MM.1S (cell line): ENCODE measurements at regions not wholly inside any gene's neighbourhood (a gene's known extent, or its start where the extent isn't known, plus 50 kb on each side); places are given as distances from the start of the nearest gene placed in this dataset.

ENCODE experiments used
- DNase-seq: peaks from one replicate; pipeline ENCODE4 v3.0.0-alpha.2; 2015
- H2AFZ ChIP-seq: fragments of 300-600 bp; sonication (generic); 2 replicates; pipeline ENCODE4 v1.6.0; 2016; ENCODE audit warnings: antibody characterized with exemption, low read length
- H3F3A ChIP-seq: fragments of 300-600 bp; sonication (generic); 2 replicates; pipeline ENCODE4 v1.6.1; 2016; ENCODE audit warnings: mild to moderate bottlenecking, antibody characterized with exemption, low read length, moderate library complexity, mixed read lengths; ENCODE audit not compliant: insufficient read depth
- H3K27ac ChIP-seq: fragments of 300-600 bp; sonication (generic); 2 replicates; pipeline ENCODE4 v1.5.1; 2016; ENCODE audit warnings: mild to moderate bottlenecking, low read length
- H3K27me3 ChIP-seq: fragments of 300-600 bp; sonication (generic); replicated peaks from 2 replicates; pipeline ENCODE4 v1.6.0; 2016; ENCODE audit warnings: low read length; ENCODE audit not compliant: insufficient read depth
- H3K36me3 ChIP-seq: fragments of 300-600 bp; sonication (generic); replicated peaks from 2 replicates; pipeline ENCODE4 v1.6.1; 2016; ENCODE audit warnings: mild to moderate bottlenecking, low read length, mixed read lengths; ENCODE audit not compliant: insufficient read depth
- H3K4me1 ChIP-seq: fragments of 300-600 bp; sonication (generic); 2 replicates; pipeline ENCODE4 v1.6.1; 2016; ENCODE audit warnings: low read length, mixed read lengths
- H3K4me2 ChIP-seq: fragments of 300-600 bp; sonication (generic); 2 replicates; pipeline ENCODE4 v1.6.0; 2016; ENCODE audit warnings: low read depth, low read length
- H3K4me3 ChIP-seq: fragments of 300-600 bp; sonication (generic); 2 replicates; pipeline ENCODE4 v1.5.1; 2016; ENCODE audit warnings: low read length, mixed read lengths
- H3K79me2 ChIP-seq: fragments of 300-600 bp; sonication (generic); 2 replicates; pipeline ENCODE4 v1.6.1; 2016; ENCODE audit warnings: mixed run types, low read length, mixed read lengths
- H3K9ac ChIP-seq: fragments of 300-600 bp; sonication (generic); 2 replicates; pipeline ENCODE4 v1.6.1; 2016; ENCODE audit warnings: low read length, mixed read lengths
- H3K9me2 ChIP-seq: fragments of 300-600 bp; sonication (generic); replicated peaks from 2 replicates; pipeline ENCODE4 v1.6.1; 2016; ENCODE audit warnings: mild to moderate bottlenecking, low read length, mixed read lengths; ENCODE audit not compliant: insufficient read depth
- H3K9me3 ChIP-seq: fragments of 300-600 bp; sonication (generic); replicated peaks from 2 replicates; pipeline ENCODE4 v1.6.1; 2016; ENCODE audit warnings: mild to moderate bottlenecking, low read length, mixed read lengths; ENCODE audit not compliant: insufficient read depth
- H4K20me1 ChIP-seq: fragments of 300-600 bp; sonication (generic); 2 replicates; pipeline ENCODE4 v1.6.1; 2016; ENCODE audit warnings: mild to moderate bottlenecking, low read length, moderate library complexity, mixed read lengths; ENCODE audit not compliant: insufficient read depth
- CTCF ChIP-seq: fragments of 300-600 bp; sonication (generic); IDR thresholded peaks from 2 replicates; pipeline ENCODE4 v1.5.1; 2016; ENCODE audit warnings: antibody characterized with exemption, low read length, mixed read lengths
- EZH2 ChIP-seq: fragments of 300-600 bp; sonication (generic); optimal IDR thresholded peaks from 2 replicates; pipeline ENCODE3; 2017; ENCODE audit warnings: low read depth, mild to moderate bottlenecking, antibody characterized with exemption, low read length, mixed read lengths
- EZH2phosphoT487 ChIP-seq: fragments of 300-600 bp; sonication (generic); IDR thresholded peaks from 2 replicates; pipeline ENCODE4 v1.6.1; 2018; ENCODE audit warnings: antibody characterized with exemption, low read length

- Histone ChIP-seq H3K79me2 (no peaks in the 10 kb centered on the region), H2AFZ (no peak overlapping the region), H4K20me1 (no peaks in the 10 kb centered on the region), H3K4me1 (no peaks in the 10 kb centered on the region), H3K4me2 (no peak overlapping the region), H3K27ac (no peak overlapping the region), H3K9ac (no peak overlapping the region), H3K4me3 (no peak overlapping the region), H3K9me2 (no peaks in the 10 kb centered on the region), H3K9me3 (no peaks in the 10 kb centered on the region), H3F3A (no peaks in the 10 kb centered on the region), H3K27me3 (no peaks in the 10 kb centered on the region), H3K36me3 (no peaks in the 10 kb centered on the region)
- DNase-seq = no peak
- TF ChIP-seq CTCF (no peak), EZH2phosphoT487 (no peak), EZH2 (no peak)
Observed at GRCh38 chrX:15087747-15088146, 182.1 kb downstream of the ASB9 start.

- Histone ChIP-seq H3K9me3 (no peaks in the 10 kb centered on the region), H3K79me2 (no peaks in the 10 kb centered on the region), H3K27ac (no peak overlapping the region), H3K4me1 (no peaks in the 10 kb centered on the region), H3K9ac (no peak overlapping the region), H3K36me3 (no peaks in the 10 kb centered on the region), H4K20me1 (no peaks in the 10 kb centered on the region), H3K4me3 (no peak overlapping the region), H3K4me2 (no peak overlapping the region), H3K9me2 (no peaks in the 10 kb centered on the region), H2AFZ (no peak overlapping the region), H3K27me3 (no peaks in the 10 kb centered on the region), H3F3A (no peaks in the 10 kb centered on the region)
- TF ChIP-seq CTCF (no peak), EZH2 (no peak), EZH2phosphoT487 (no peak)
- no peak for DNase-seq
Observed at GRCh38 chrX:15073313-15073712, 196.6 kb downstream of the ASB9 start.

- H3K79me2 ChIP-seq = no peaks in the 10 kb centered on the region
Observed at GRCh38 chrX:15072880-15073279, 197.0 kb downstream of the ASB9 start.

More at GRCh38 chrX:15072880-15073279, 197.0 kb downstream of the ASB9 start:
- DNase-seq = no peak
- Histone ChIP-seq H3K27me3 (no peaks in the 10 kb centered on the region), H3K9me2 (no peaks in the 10 kb centered on the region), H2AFZ (no peak overlapping the region), H3K9me3 (no peaks in the 10 kb centered on the region), H3F3A (no peaks in the 10 kb centered on the region), H3K27ac (no peak overlapping the region), H3K9ac (no peak overlapping the region), H4K20me1 (no peaks in the 10 kb centered on the region), H3K36me3 (no peaks in the 10 kb centered on the region), H3K4me2 (no peak overlapping the region), H3K4me3 (no peak overlapping the region), H3K4me1 (no peaks in the 10 kb centered on the region)
- no peak for TF ChIP-seq CTCF
- no peak for TF ChIP-seq EZH2
